HG03354 (cell line): ENCODE measurements at regions not wholly inside any gene's neighbourhood (a gene's known extent, or its start where the extent isn't known, plus 50 kb on each side); places are given as distances from the start of the nearest gene placed in this dataset.
"Not testable (repeated sequence)": the region's sequence is repeated elsewhere in the genome, so short reads cannot be mapped to it uniquely, and the experiment has no call there.

Experiments used
- ATAC-seq: cut with Tn5 transposase; IDR thresholded peaks from one replicate; pipeline ENCODE4 v1.9.1; 2021; ENCODE audit warnings: mild to moderate bottlenecking; ENCODE audit not compliant: unreplicated experiment, poor library complexity, severe bottlenecking

DNA sequence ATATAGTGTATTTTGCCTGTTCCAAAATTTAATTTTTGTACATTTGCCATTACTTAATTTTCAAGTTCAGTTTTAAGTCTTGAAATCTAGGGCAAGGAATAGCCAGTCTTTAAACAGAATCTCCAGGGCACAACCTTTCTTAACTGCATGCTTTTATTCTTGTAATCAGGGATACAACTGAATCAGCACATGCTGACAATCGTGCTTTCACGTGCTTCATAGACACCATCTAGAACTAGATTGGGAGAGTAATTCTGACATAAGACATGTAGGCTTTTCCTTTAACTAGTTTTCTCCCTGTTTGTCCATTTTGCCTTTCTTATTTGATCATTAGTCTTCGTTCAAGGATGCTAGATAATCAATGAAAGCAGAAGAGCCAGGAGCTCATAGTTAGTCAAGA is 650.4 kb upstream of the CADM2 start:
- no peak for ATAC-seq

DNA sequence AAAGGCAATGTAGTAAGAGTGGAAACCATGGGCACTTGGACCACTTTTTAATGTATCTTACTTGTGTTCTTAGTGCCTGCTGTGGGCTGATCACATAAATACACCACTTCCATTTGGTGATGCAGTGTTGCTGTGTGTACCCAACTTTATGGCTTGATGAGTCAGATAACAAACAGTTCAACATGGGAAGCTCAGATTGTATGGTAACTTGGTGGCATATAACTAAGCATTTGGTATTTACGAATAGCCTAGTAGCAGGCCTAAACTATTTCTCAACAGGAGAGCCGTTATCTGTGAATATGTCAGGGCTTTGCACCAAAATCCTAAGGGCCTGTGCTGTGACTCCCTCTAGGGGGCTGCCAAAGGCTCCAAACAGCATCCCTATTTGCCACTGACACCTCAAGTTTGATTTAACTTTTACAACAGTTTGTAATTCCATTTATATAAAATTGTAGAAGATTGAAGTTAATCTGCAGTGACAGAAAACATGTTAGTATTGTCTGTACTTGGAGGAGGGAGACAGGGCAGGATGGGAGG is 640.4 kb upstream of the CADM2 start:
- no peak for ATAC-seq

DNA sequence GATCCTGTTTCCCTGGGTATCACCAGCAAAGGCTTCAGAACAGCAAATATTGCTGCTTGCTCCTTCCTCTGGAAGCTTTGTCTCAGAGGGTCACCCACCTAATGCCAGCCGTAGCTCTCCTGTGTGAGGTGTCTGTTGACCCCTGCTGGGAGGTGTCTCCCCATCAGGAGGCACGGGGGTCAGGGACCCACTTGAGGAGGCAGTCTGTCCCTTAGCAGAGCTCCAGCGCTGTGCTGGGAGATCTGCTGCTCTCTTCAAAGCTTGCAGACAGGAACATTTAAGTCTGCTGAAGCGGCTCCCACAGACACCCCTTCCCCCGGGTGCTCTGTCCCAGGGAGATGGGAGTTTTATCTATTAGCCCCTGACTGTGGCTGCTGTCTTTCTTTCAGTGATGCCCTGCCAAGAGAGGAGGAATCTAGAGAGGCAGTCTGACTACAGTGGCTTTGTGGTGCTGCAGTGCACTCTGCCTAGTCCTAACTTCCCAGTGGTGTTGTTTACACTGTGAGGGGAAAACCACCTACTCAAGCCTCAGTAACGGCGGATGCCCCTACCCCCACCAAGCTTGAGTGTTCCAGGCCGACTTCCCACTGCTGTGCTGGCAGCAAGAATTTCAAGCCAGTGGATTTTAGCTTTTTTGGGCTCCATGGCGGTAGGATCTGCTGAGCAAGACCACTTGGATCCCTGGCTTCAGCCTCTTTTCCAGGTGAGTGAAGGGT is 593.1 kb upstream of the CADM2 start:
- ATAC-seq = not testable (repeated sequence)
